RWPE2 (cell line): ENCODE measurements at regions not wholly inside any gene's neighbourhood (a gene's known extent, or its start where the extent isn't known, plus 50 kb on each side); places are given as distances from the start of the nearest gene placed in this dataset.

Source experiments
- ATAC-seq: fragments of 200-7000 bp; cut with Tn5 transposase; 3 replicates; pipeline ENCODE4 v1.9.1; 2021; ENCODE audit warnings: low read depth
- DNase-seq: peaks from one replicate; pipeline ENCODE4 v3.0.0-alpha.2; 2020; ENCODE audit warnings: low spot score
- H3K27ac ChIP-seq: fragments of 450-650 bp; 2 replicates; pipeline ENCODE4 v1.5.1; 2017; ENCODE audit warnings: mild to moderate bottlenecking; ENCODE audit not compliant: poor library complexity, severe bottlenecking
- H3K27me3 ChIP-seq: fragments of 250-450 bp; sonication (Bioruptor Pico); 2 replicates; pipeline ENCODE4 v1.5.1; 2021; ENCODE audit warnings: mild to moderate bottlenecking, moderate library complexity; ENCODE audit not compliant: insufficient read depth, poor library complexity, severe bottlenecking
- H3K36me3 ChIP-seq: fragments of 250-450 bp; sonication (Bioruptor Pico); 2 replicates; pipeline ENCODE4 v1.5.1; 2020; ENCODE audit warnings: low read depth, mild to moderate bottlenecking, moderate library complexity
- H3K4me1 ChIP-seq: fragments of 250-450 bp; sonication (Bioruptor Pico); 2 replicates; pipeline ENCODE4 v1.5.1; 2021; ENCODE audit warnings: mild to moderate bottlenecking, moderate library complexity; ENCODE audit not compliant: insufficient read depth, poor library complexity, severe bottlenecking
- H3K4me3 ChIP-seq: fragments of 250-450 bp; sonication (Bioruptor Pico); 2 replicates; pipeline ENCODE4 v1.5.1; 2021; ENCODE audit warnings: mild to moderate bottlenecking, moderate library complexity; ENCODE audit not compliant: severe bottlenecking
- H3K9me3 ChIP-seq: fragments of 250-450 bp; sonication (Bioruptor Pico); 2 replicates; pipeline ENCODE4 v1.5.1; 2021; ENCODE audit warnings: mild to moderate bottlenecking, moderate library complexity; ENCODE audit not compliant: severe bottlenecking
- CTCF ChIP-seq: fragments of 450-650 bp; IDR thresholded peaks from one replicate; pipeline ENCODE4 v1.5.1; 2017; ENCODE audit warnings: mild to moderate bottlenecking, moderate library complexity; ENCODE audit not compliant: poor library complexity, severe bottlenecking

GRCh38 chr5:106376522-106376921 is 1294.2 kb downstream of the EFNA5 start:
- TF ChIP-seq CTCF, result no peak
- Histone ChIP-seq H3K36me3 (no peaks in the 10 kb centered on the region), H3K27ac (no peak overlapping the region), H3K4me1 (no peaks in the 10 kb centered on the region), H3K9me3 (no peaks in the 10 kb centered on the region), H3K4me3 (no peak overlapping the region), H3K27me3 (no peaks in the 10 kb centered on the region)
- DNase-seq, result no peak
- ATAC-seq, result 0 out of 3 replicates have a peak, but pooled peaks have one; percentile 17

- Histone ChIP-seq H3K27ac (no peak overlapping the region), H3K36me3 (no peaks in the 10 kb centered on the region)
Measured at GRCh38 chr5:106374956-106375355, 1295.8 kb downstream of the EFNA5 start.

GRCh38 chr5:106368021-106368420 is 1302.7 kb downstream of the EFNA5 start:
- TF ChIP-seq CTCF, result no peak
- DNase-seq (no peak), ATAC-seq (no peak)
- H3K27me3 ChIP-seq, result no peaks in the 10 kb centered on the region
- H3K4me3 ChIP-seq, result no peak overlapping the region
- H3K4me1 ChIP-seq, result peaks cover 8% of the 10 kb centered on the region
- H3K36me3 ChIP-seq, result no peaks in the 10 kb centered on the region
- peaks cover 3% of the 10 kb centered on the region for H3K9me3 ChIP-seq
- H3K27ac ChIP-seq, result no peak overlapping the region

More at GRCh38 chr5:106374956-106375355, 1295.8 kb downstream of the EFNA5 start:
- DNase-seq (no peak), ATAC-seq (0 out of 3 replicates have a peak, but pooled peaks have one; percentile 33)
- Histone ChIP-seq H3K4me1 (no peaks in the 10 kb centered on the region), H3K27me3 (no peaks in the 10 kb centered on the region), H3K4me3 (no peak overlapping the region), H3K9me3 (peaks cover 3% of the 10 kb centered on the region)
- TF ChIP-seq CTCF, result no peak

DNA sequence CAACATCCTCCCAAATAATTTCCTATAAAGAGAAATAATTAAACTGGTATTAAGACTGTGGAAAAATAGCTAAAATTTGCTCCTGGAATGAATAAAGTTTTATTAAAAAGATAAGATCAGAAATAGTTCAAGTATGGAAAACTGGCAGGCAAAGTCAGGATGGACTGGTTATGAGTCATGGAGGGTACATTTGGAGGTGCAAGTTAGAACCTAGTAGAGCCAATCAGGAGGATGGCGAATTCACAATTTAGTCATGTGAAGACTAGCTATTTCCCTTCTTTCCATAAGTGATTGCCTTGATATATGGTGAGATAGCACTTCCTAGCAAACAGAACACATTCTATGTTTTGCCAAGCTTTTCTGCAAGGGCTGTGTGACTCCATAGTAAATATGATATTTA is 1303.5 kb downstream of the EFNA5 start:
- Histone ChIP-seq H3K9me3 (peaks cover 3% of the 10 kb centered on the region), H3K27ac (peak overlapping the region; percentile 3), H3K4me3 (no peak overlapping the region), H3K36me3 (no peaks in the 10 kb centered on the region), H3K27me3 (no peaks in the 10 kb centered on the region), H3K4me1 (peaks cover 8% of the 10 kb centered on the region)
- DNase-seq (no peak), ATAC-seq (peak; percentile 60)
- TF ChIP-seq CTCF, result no peak

- ATAC-seq (peak; percentile 76), DNase-seq (no peak)
- Histone ChIP-seq H3K27me3 (no peaks in the 10 kb centered on the region), H3K36me3 (no peaks in the 10 kb centered on the region), H3K4me1 (peaks cover 8% of the 10 kb centered on the region), H3K4me3 (no peak overlapping the region), H3K9me3 (no peaks in the 10 kb centered on the region), H3K27ac (peak overlapping the region; percentile 2)
- TF ChIP-seq CTCF, result no peak
Measured at GRCh38 chr5:106363578-106363977, 1307.2 kb downstream of the EFNA5 start.
